Liver (tissue), 8 donors: ENCODE measurements at regions not wholly inside any gene's neighbourhood (a gene's known extent, or its start where the extent isn't known, plus 50 kb on each side); places are given as distances from the start of the nearest gene placed in this dataset.

ENCODE experiments used
- DNase-seq: peaks from one replicate; pipeline ENCODE4 v3.0.0-alpha.2; 2017; ENCODE audit warnings: low spot score
- H3K27ac ChIP-seq, 2 donors: one replicate each; pipeline ENCODE4 v1.7.0; 2013; ENCODE audit warnings: inconsistent platforms in 2 of 2, low read length in 2 of 2, control low read depth in 1 of 2, low read depth in 1 of 2, mild to moderate bottlenecking in 1 of 2
- H3K27me3 ChIP-seq, 4 donors: one replicate each; pipeline versions ENCODE4 v1.6.1 to v1.7.0; 2013; ENCODE audit warnings: low read length in 3 of 4, inconsistent platforms in 1 of 4, mild to moderate bottlenecking in 1 of 4, moderate library complexity in 1 of 4; ENCODE audit not compliant: control insufficient read depth in 4 of 4, insufficient read depth in 4 of 4
- H3K36me3 ChIP-seq, 4 donors: one replicate each; pipeline versions ENCODE4 v1.6.1 to v1.7.0; 2013; ENCODE audit warnings: low read length in 3 of 4, mild to moderate bottlenecking in 3 of 4, low read depth in 1 of 4, moderate library complexity in 1 of 4; ENCODE audit not compliant: control insufficient read depth in 4 of 4, insufficient read depth in 3 of 4
- H3K4me1 ChIP-seq, 4 donors: one replicate each; pipeline versions ENCODE4 v1.6.1 to v1.7.0; 2013; ENCODE audit warnings: low read length in 3 of 4, mild to moderate bottlenecking in 3 of 4, moderate library complexity in 1 of 4; ENCODE audit not compliant: control insufficient read depth in 4 of 4, insufficient read depth in 4 of 4
- H3K4me3 ChIP-seq, 3 donors: one replicate each; pipeline versions ENCODE4 v1.6.1 to v1.7.0; 2013; ENCODE audit warnings: low read length in 3 of 3, control low read depth in 1 of 3, low read depth in 1 of 3, mild to moderate bottlenecking in 1 of 3
- H3K9ac ChIP-seq, 2 donors: one replicate each; pipeline ENCODE4 v1.7.0; 2013; ENCODE audit warnings: low read length in 2 of 2, mild to moderate bottlenecking in 2 of 2, moderate library complexity in 2 of 2, control low read depth in 1 of 2, low read depth in 1 of 2
- H3K9me3 ChIP-seq, 4 donors: one replicate each; pipeline versions ENCODE4 v1.6.1 to v1.7.0; 2013; ENCODE audit warnings: low read length in 3 of 4; ENCODE audit not compliant: control insufficient read depth in 4 of 4
- ATF3 ChIP-seq: IDR thresholded peaks from 2 replicates; pipeline ENCODE4 v1.6.1; 2016; ENCODE audit warnings: antibody characterized with exemption
- CTCF ChIP-seq: fragments of 150-350 bp; IDR thresholded peaks from 2 replicates; pipeline ENCODE4 v1.5.1; 2017; ENCODE audit warnings: improper control_type of control experiment, low read depth, low read length; ENCODE audit not compliant: missing input control
- FOXA2 ChIP-seq: IDR thresholded peaks from 2 replicates; pipeline ENCODE4 v1.6.1; 2016; ENCODE audit warnings: antibody characterized with exemption
- GABPA ChIP-seq, 2 donors: IDR thresholded peaks in 1 of 2; conservative IDR thresholded peaks in 1 of 2; 2 replicates each; pipeline ENCODE4 v1.6.1; 2016; ENCODE audit warnings: antibody characterized with exemption in 2 of 2, mild to moderate bottlenecking in 1 of 2, moderate library complexity in 1 of 2
- NR2F2 ChIP-seq: IDR thresholded peaks from 2 replicates; pipeline ENCODE4 v1.6.1; 2016; ENCODE audit warnings: antibody characterized with exemption
- REST ChIP-seq: IDR thresholded peaks from 2 replicates; pipeline ENCODE4 v1.6.1; 2016; ENCODE audit warnings: antibody characterized with exemption, mild to moderate bottlenecking
- SP1 ChIP-seq: IDR thresholded peaks from 2 replicates; pipeline ENCODE4 v1.6.1; 2018; ENCODE audit warnings: antibody characterized with exemption, mild to moderate bottlenecking
- TAF1 ChIP-seq: conservative IDR thresholded peaks from 2 replicates; pipeline ENCODE4 v1.6.1; 2016; ENCODE audit warnings: antibody characterized with exemption, mild to moderate bottlenecking
- YY1 ChIP-seq: IDR thresholded peaks from 2 replicates; pipeline ENCODE4 v1.6.1; 2016; ENCODE audit warnings: antibody characterized with exemption, mild to moderate bottlenecking
- WGBS: extraction: QIAGEN DNeasy Blood & Tissue Kit; methylation state at CpG from one replicate; pipeline ENCODE4 v1.1.7; 2013; 5-methylcytosine and 5-hydroxymethylcytosine counted together
- donor health status: healthy.
- donor health status: healthy.
- donor health status: healthy.
- donor health status: healthy.
- donor health status: healthy.

- TF ChIP-seq FOXA2 (no peak), YY1 (no peak), SP1 (no peak), ATF3 (no peak), REST (no peak), NR2F2 (no peak), GABPA (IDR thresholded peaks at IDR 0.05 in 1 of 2, conservative IDR thresholded peaks at IDR 0.05 in 1 of 2) (no peak), TAF1 (no peak)
- Histone ChIP-seq H3K4me3 (no peak overlapping the region), H3K27ac (no peak overlapping the region), H3K9me3 (no peaks in the 10 kb centered on the region), H3K27me3 (no peaks in the 10 kb centered on the region), H3K9ac (no peak overlapping the region), H3K4me1 (no peaks in the 10 kb centered on the region), H3K36me3 (no peaks in the 10 kb centered on the region)
- DNase-seq: no peak
Observed at GRCh38 chr4:31111790-31112189, 391.6 kb downstream of the PCDH7 start.

- Histone ChIP-seq H3K4me1 (no peaks in the 10 kb centered on the region), H3K9me3 (no peaks in the 10 kb centered on the region), H3K9ac (no peak overlapping the region), H3K27me3 (no peaks in the 10 kb centered on the region), H3K27ac (no peak overlapping the region), H3K4me3 (no peak overlapping the region), H3K36me3 (no peaks in the 10 kb centered on the region)
- TF ChIP-seq TAF1 (no peak), CTCF (no peak), ATF3 (no peak), REST (no peak)
- DNase-seq: no peak
- 84% methylated on average over 6 of the region's 6 CpGs for WGBS
Observed at GRCh38 chr4:31114816-31115215, 394.6 kb downstream of the PCDH7 start.
